HG03460 (cell line): ENCODE measurements at regions not wholly inside any gene's neighbourhood (a gene's known extent, or its start where the extent isn't known, plus 50 kb on each side); places are given as distances from the start of the nearest gene placed in this dataset.
"Not testable (repeated sequence)": the region's sequence is repeated elsewhere in the genome, so short reads cannot be mapped to it uniquely, and the experiment has no call there.

Experiments used
- ATAC-seq: cut with Tn5 transposase; IDR thresholded peaks from one replicate; pipeline ENCODE4 v1.9.1; 2021; ENCODE audit not compliant: unreplicated experiment

- ATAC-seq = no peak
Observed at GRCh38 chr22:47315862-47316419, 553.5 kb downstream of the TBC1D22A start.

- no peak for ATAC-seq
Observed at GRCh38 chr22:47310601-47311000, 548.2 kb downstream of the TBC1D22A start.

- ATAC-seq = no peak
Observed at GRCh38 chr22:47309946-47310345, 547.5 kb downstream of the TBC1D22A start.

GRCh38 chr22:47309476-47309875, 547.0 kb downstream of the TBC1D22A start:
- no peak for ATAC-seq

GRCh38 chr22:47308886-47309285, 546.4 kb downstream of the TBC1D22A start:
- no peak for ATAC-seq

- no peak for ATAC-seq
Observed at GRCh38 chr22:47307822-47308221, 545.4 kb downstream of the TBC1D22A start.

GRCh38 chr22:47307326-47307725, 544.9 kb downstream of the TBC1D22A start:
- no peak for ATAC-seq

- ATAC-seq = no peak
Observed at GRCh38 chr22:47304854-47305253, 542.4 kb downstream of the TBC1D22A start.

GRCh38 chr22:47304191-47304831, 541.9 kb downstream of the TBC1D22A start:
- no peak for ATAC-seq

- ATAC-seq = no peak
Observed at GRCh38 chr22:47303161-47303890, 540.9 kb downstream of the TBC1D22A start.

GRCh38 chr22:47302587-47302986, 540.1 kb downstream of the TBC1D22A start:
- not testable (repeated sequence) for ATAC-seq

GRCh38 chr22:47301820-47302475, 539.5 kb downstream of the TBC1D22A start:
- ATAC-seq = no peak

- ATAC-seq = no peak
Observed at GRCh38 chr22:47300698-47301405, 538.4 kb downstream of the TBC1D22A start.

GRCh38 chr22:47299863-47300697, 537.6 kb downstream of the TBC1D22A start:
- ATAC-seq = no peak

- no peak for ATAC-seq
Observed at GRCh38 chr22:47299211-47299862, 536.9 kb downstream of the TBC1D22A start.

GRCh38 chr22:47298017-47298785, 535.8 kb downstream of the TBC1D22A start:
- ATAC-seq = no peak

- ATAC-seq = no peak
Observed at GRCh38 chr22:47297261-47298016, 535.0 kb downstream of the TBC1D22A start.
